Small intestine (tissue), 7 donors: ENCODE measurements at regions not wholly inside any gene's neighbourhood (a gene's known extent, or its start where the extent isn't known, plus 50 kb on each side); places are given as distances from the start of the nearest gene placed in this dataset.

Experiments
- DNase-seq, 2 donors: peaks; one replicate each; pipeline versions ENCODE4 v3.0.0 to v3.0.0-alpha.2; 2013
- FAIRE-seq: peaks from 2 replicates; lab custom pipeline; 2012; peaks lifted over from hg19 to GRCh38; lab: Jason Lieb, UNC
- H3K27ac ChIP-seq, 3 donors: one replicate each; pipeline ENCODE4 v1.5.1; 2013; ENCODE audit warnings: low read length in 2 of 3, mild to moderate bottlenecking in 2 of 3, control low read depth in 1 of 3, inconsistent platforms in 1 of 3, low read depth in 1 of 3, moderate library complexity in 1 of 3
- H3K27me3 ChIP-seq, 3 donors: one replicate each; pipeline ENCODE4 v1.6.1; 2013; ENCODE audit warnings: low read length in 3 of 3, inconsistent platforms in 1 of 3; ENCODE audit not compliant: control insufficient read depth in 3 of 3, insufficient read depth in 3 of 3
- H3K36me3 ChIP-seq, 3 donors: one replicate each; pipeline ENCODE4 v1.6.1; 2013; ENCODE audit warnings: low read length in 3 of 3, inconsistent platforms in 1 of 3, low read depth in 1 of 3, mild to moderate bottlenecking in 1 of 3, moderate library complexity in 1 of 3; ENCODE audit not compliant: control insufficient read depth in 3 of 3, insufficient read depth in 2 of 3
- H3K4me1 ChIP-seq, 3 donors: one replicate each; pipeline ENCODE4 v1.6.1; 2013; ENCODE audit warnings: low read length in 2 of 3, inconsistent platforms in 1 of 3, low read depth in 1 of 3, mild to moderate bottlenecking in 1 of 3, moderate library complexity in 1 of 3; ENCODE audit not compliant: control insufficient read depth in 3 of 3, insufficient read depth in 2 of 3
- H3K4me3 ChIP-seq, 3 donors: one replicate each; pipeline ENCODE4 v1.5.1; 2013; ENCODE audit warnings: low read length in 3 of 3, control low read depth in 1 of 3, inconsistent platforms in 1 of 3, low read depth in 1 of 3, mild to moderate bottlenecking in 1 of 3, moderate library complexity in 1 of 3
- H3K9me3 ChIP-seq, 2 donors: one replicate each; pipeline ENCODE4 v1.6.1; 2013; ENCODE audit warnings: low read depth in 1 of 2, low read length in 1 of 2; ENCODE audit not compliant: control insufficient read depth in 2 of 2, insufficient read depth in 1 of 2
- WGBS, 3 donors: extraction: QIAGEN DNeasy Blood & Tissue Kit; methylation state at CpG; one replicate each; pipeline ENCODE4 v1.1.7; 2013; 5-methylcytosine and 5-hydroxymethylcytosine counted together
- donor health status: healthy with polysubstance abuse.
- donor health status: control.
- donor health status: control.
- donor health status: Bipolar disorder and iron deficiency.
- donor health status: healthy.

GRCh38 chr6:141443032-141443431 is 689.7 kb upstream of the GJE1 start:
- WGBS, 3 donors = 17 to 42% (median 31%) methylated on average over 2 of the region's 2 CpGs
- no peak overlapping the region for H3K4me3 ChIP-seq
- DNase-seq = no peak
- peaks cover 0 to 3% of the 10 kb centered on the region in 2 donors for H3K9me3 ChIP-seq
- no peak overlapping the region for H3K27ac ChIP-seq
- FAIRE-seq = no peak
- H3K36me3 ChIP-seq = no peaks in the 10 kb centered on the region
- no peaks in the 10 kb centered on the region for H3K27me3 ChIP-seq
- no peaks in the 10 kb centered on the region for H3K4me1 ChIP-seq

- no peaks in the 10 kb centered on the region for H3K27me3 ChIP-seq
- no peaks in the 10 kb centered on the region for H3K4me1 ChIP-seq
- FAIRE-seq = no peak
- no peaks in the 10 kb centered on the region for H3K36me3 ChIP-seq
- DNase-seq = no peak
- no peak overlapping the region for H3K4me3 ChIP-seq
- no peak overlapping the region for H3K27ac ChIP-seq
- H3K9me3 ChIP-seq = peaks cover 0 to 3% of the 10 kb centered on the region in 2 donors
Observed at GRCh38 chr6:141439513-141439912, 693.2 kb upstream of the GJE1 start.

- Histone ChIP-seq H3K4me1 (no peaks in the 10 kb centered on the region), H3K27ac (no peak overlapping the region), H3K27me3 (no peaks in the 10 kb centered on the region), H3K36me3 (no peaks in the 10 kb centered on the region), H3K9me3 (peaks cover 0 to 3% of the 10 kb centered on the region in 2 donors), H3K4me3 (no peak overlapping the region)
- DNase-seq (no peak), FAIRE-seq (no peak)
Observed at GRCh38 chr6:141437685-141438084, 695.0 kb upstream of the GJE1 start.

- H3K4me1 ChIP-seq = no peaks in the 10 kb centered on the region
- no peak overlapping the region for H3K27ac ChIP-seq
- H3K4me3 ChIP-seq = no peak overlapping the region
- DNase-seq (no peak), FAIRE-seq (no peak)
- H3K27me3 ChIP-seq = no peaks in the 10 kb centered on the region
- 73 to 89% (median 76%) methylated on average over 3 of the region's 3 CpGs for WGBS, 3 donors
- no peaks in the 10 kb centered on the region for H3K36me3 ChIP-seq
- H3K9me3 ChIP-seq = peaks cover 0 to 3% of the 10 kb centered on the region in 2 donors
Observed at GRCh38 chr6:141437011-141437410, 695.7 kb upstream of the GJE1 start.

- H3K4me3 ChIP-seq = no peak overlapping the region
- WGBS, 3 donors = 68 to 75% (median 71%) methylated on average over 5 of the region's 5 CpGs
- FAIRE-seq = no peak
Observed at GRCh38 chr6:141426400-141426980, 706.2 kb upstream of the GJE1 start.

GRCh38 chr6:141421378-141421777 is 711.3 kb upstream of the GJE1 start:
- Histone ChIP-seq H3K36me3 (no peaks in the 10 kb centered on the region), H3K4me1 (no peaks in the 10 kb centered on the region), H3K27ac (no peak overlapping the region), H3K27me3 (no peaks in the 10 kb centered on the region), H3K9me3 (peaks cover 0 to 2% of the 10 kb centered on the region in 2 donors), H3K4me3 (no peak overlapping the region)
- FAIRE-seq (no peak), DNase-seq (no peak)
- WGBS, 3 donors = 80 to 92% (median 90%) methylated on average over 4 of the region's 4 CpGs

More at GRCh38 chr6:141426400-141426980, 706.2 kb upstream of the GJE1 start:
- DNase-seq = no peak
- no peak overlapping the region for H3K27ac ChIP-seq
- no peaks in the 10 kb centered on the region for H3K4me1 ChIP-seq
- H3K27me3 ChIP-seq = no peaks in the 10 kb centered on the region
- peaks cover 0 to 3% of the 10 kb centered on the region in 2 donors for H3K9me3 ChIP-seq
- H3K36me3 ChIP-seq = no peaks in the 10 kb centered on the region

GRCh38 chr6:141418076-141418475 is 714.6 kb upstream of the GJE1 start:
- DNase-seq = no peak
- FAIRE-seq = no peak

GRCh38 chr6:141415896-141416295 is 716.8 kb upstream of the GJE1 start:
- Histone ChIP-seq H3K9me3 (no peaks in the 10 kb centered on the region), H3K36me3 (no peaks in the 10 kb centered on the region), H3K27ac (no peak overlapping the region), H3K27me3 (no peaks in the 10 kb centered on the region), H3K4me1 (no peaks in the 10 kb centered on the region), H3K4me3 (no peak overlapping the region)
- no peak for DNase-seq
- FAIRE-seq = no peak
- 50 to 58% (median 52%) methylated on average over 2 of the region's 2 CpGs for WGBS, 3 donors

More at GRCh38 chr6:141418076-141418475, 714.6 kb upstream of the GJE1 start:
- Histone ChIP-seq H3K4me1 (no peaks in the 10 kb centered on the region), H3K9me3 (no peaks in the 10 kb centered on the region), H3K36me3 (no peaks in the 10 kb centered on the region), H3K4me3 (no peak overlapping the region), H3K27me3 (no peaks in the 10 kb centered on the region), H3K27ac (no peak overlapping the region)
- 91 to 94% (median 93%) methylated on average over 7 of the region's 7 CpGs for WGBS, 3 donors

GRCh38 chr6:141413196-141413595 is 719.5 kb upstream of the GJE1 start:
- H3K9me3 ChIP-seq = peaks cover 1 to 6% of the 10 kb centered on the region in 2 donors
- H3K27ac ChIP-seq = no peak overlapping the region
- H3K4me1 ChIP-seq = no peaks in the 10 kb centered on the region
- H3K27me3 ChIP-seq = no peaks in the 10 kb centered on the region
- no peak overlapping the region for H3K4me3 ChIP-seq
- DNase-seq (no peak), FAIRE-seq (no peak)
- WGBS, 3 donors = 83 to 93% (median 89%) methylated on average over 1 of the region's 1 CpG
- no peaks in the 10 kb centered on the region for H3K36me3 ChIP-seq
